Thoracic aorta (tissue), 2 donors: ENCODE measurements at regions not wholly inside any gene's neighbourhood (a gene's known extent, or its start where the extent isn't known, plus 50 kb on each side); places are given as distances from the start of the nearest gene placed in this dataset.

ENCODE experiments used
- ATAC-seq: fragments of 150-250 bp; one replicate; pipeline ENCODE4 v1.8.0; 2017; ENCODE audit warnings: low read depth; ENCODE audit not compliant: insufficient number of reproducible peaks, low FRiP score
- DNase-seq: peaks from one replicate; pipeline ENCODE4 v3.0.0-alpha.2; 2020; ENCODE audit warnings: low spot score
- H3K27ac ChIP-seq, 2 donors: fragments of 200-600 bp; sonication (generic); 1 replicate in 1 of 2; 2 replicates in 1 of 2; pipeline ENCODE4 v1.5.1; 2016; ENCODE audit warnings: mild to moderate bottlenecking in 2 of 2, moderate library complexity in 2 of 2
- H3K27me3 ChIP-seq: fragments of 200-600 bp; sonication (generic); replicated peaks from 2 replicates; pipeline ENCODE4 v1.6.0; 2016; ENCODE audit warnings: mild to moderate bottlenecking; ENCODE audit not compliant: insufficient read depth
- H3K36me3 ChIP-seq: fragments of 200-600 bp; sonication (generic); one replicate; pipeline ENCODE4 v1.5.1; 2016
- H3K4me1 ChIP-seq, 2 donors: fragments of 200-600 bp; sonication (generic); 1 replicate in 1 of 2; 2 replicates in 1 of 2; pipeline versions ENCODE4 v1.5.1 to v1.6.0; 2016; ENCODE audit warnings: low read depth in 2 of 2, mild to moderate bottlenecking in 1 of 2; ENCODE audit not compliant: control insufficient read depth in 1 of 2
- H3K4me3 ChIP-seq: fragments of 200-600 bp; sonication (generic); 2 replicates; pipeline ENCODE4 v1.5.1; 2016; ENCODE audit warnings: mild to moderate bottlenecking
- H3K9me3 ChIP-seq: fragments of 200-600 bp; sonication (generic); 2 replicates; pipeline ENCODE4 v1.5.1; 2016
- CTCF ChIP-seq: fragments of 200-600 bp; sonication (generic); IDR thresholded peaks from one replicate; pipeline ENCODE4 v1.5.1; 2019; ENCODE audit warnings: antibody characterized with exemption

DNA sequence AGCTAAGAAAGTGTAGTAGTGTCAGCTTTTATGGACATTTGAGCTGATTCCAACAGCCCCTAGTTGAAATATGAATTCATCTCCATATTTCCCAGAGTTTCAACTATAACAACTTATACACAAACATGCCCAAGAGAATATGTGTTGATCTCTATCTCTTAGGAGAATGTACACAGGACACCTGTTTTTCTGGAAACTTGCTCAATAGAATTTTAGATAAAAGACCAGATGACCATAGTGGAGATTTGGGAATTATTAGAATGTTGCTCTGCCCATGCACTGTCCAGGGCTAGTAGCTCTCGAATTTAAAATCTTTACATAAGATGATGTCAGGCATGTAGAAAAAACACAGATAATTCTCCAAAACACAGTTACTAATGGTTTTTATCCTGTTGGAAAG is 162.3 kb upstream of the VRK2 start:
- DNase-seq, result no peak
- no peak for ATAC-seq
- no peak overlapping the region for H3K27ac ChIP-seq
- TF ChIP-seq CTCF, result no peak
- H3K9me3 ChIP-seq, result no peaks in the 10 kb centered on the region
- H3K4me1 ChIP-seq, result no peaks in the 10 kb centered on the region
- H3K27me3 ChIP-seq, result no peaks in the 10 kb centered on the region
- H3K36me3 ChIP-seq, result no peaks in the 10 kb centered on the region
- H3K4me3 ChIP-seq, result no peak overlapping the region

- no peak for ATAC-seq
These were observed 160.9 kb upstream of the VRK2 start for GRCh38 chr2:57885742-57886141.

GRCh38 chr2:57886161-57886786 is 160.3 kb upstream of the VRK2 start:
- Histone ChIP-seq H3K4me3 (no peak overlapping the region), H3K4me1 (no peaks in the 10 kb centered on the region), H3K36me3 (no peaks in the 10 kb centered on the region), H3K27ac (no peak overlapping the region), H3K27me3 (no peaks in the 10 kb centered on the region), H3K9me3 (no peaks in the 10 kb centered on the region)
- TF ChIP-seq CTCF, result no peak
- no peak for ATAC-seq
- no peak for DNase-seq

More at GRCh38 chr2:57885742-57886141, 160.9 kb upstream of the VRK2 start:
- Histone ChIP-seq H3K27me3 (no peaks in the 10 kb centered on the region), H3K36me3 (no peaks in the 10 kb centered on the region), H3K27ac (no peak overlapping the region), H3K4me1 (no peaks in the 10 kb centered on the region), H3K9me3 (no peaks in the 10 kb centered on the region), H3K4me3 (no peak overlapping the region)
- DNase-seq, result no peak
- no peak for TF ChIP-seq CTCF

DNA sequence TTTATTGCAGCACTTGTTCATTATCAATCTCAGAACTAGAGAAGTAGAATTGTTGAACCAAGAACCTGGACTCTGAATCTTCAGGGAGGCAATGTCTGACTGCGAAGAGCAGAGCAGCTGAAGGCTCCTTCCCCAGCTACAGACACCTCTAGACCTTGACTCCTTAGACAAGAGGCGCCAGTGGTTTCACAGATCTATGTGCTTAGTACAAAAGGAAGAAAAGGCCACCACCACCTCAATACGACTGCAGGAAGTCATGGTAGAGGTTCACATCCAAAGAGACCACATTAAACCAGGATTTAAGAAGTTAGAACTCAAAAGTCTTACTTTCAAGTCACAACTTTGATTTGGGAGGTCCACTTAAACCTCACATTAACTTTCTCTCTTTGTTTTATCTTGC is 158.1 kb upstream of the VRK2 start:
- no peak for DNase-seq
- Histone ChIP-seq H3K27me3 (no peaks in the 10 kb centered on the region), H3K4me3 (no peak overlapping the region), H3K9me3 (no peaks in the 10 kb centered on the region), H3K36me3 (no peaks in the 10 kb centered on the region), H3K4me1 (no peaks in the 10 kb centered on the region), H3K27ac (no peak overlapping the region)
- ATAC-seq, result no peak
- TF ChIP-seq CTCF, result no peak

GRCh38 chr2:57890464-57890863 is 156.1 kb upstream of the VRK2 start:
- Histone ChIP-seq H3K27me3 (no peaks in the 10 kb centered on the region), H3K4me1 (no peaks in the 10 kb centered on the region), H3K4me3 (no peak overlapping the region), H3K9me3 (no peaks in the 10 kb centered on the region), H3K27ac (no peak overlapping the region), H3K36me3 (no peaks in the 10 kb centered on the region)
- no peak for DNase-seq
- TF ChIP-seq CTCF, result no peak
- ATAC-seq, result no peak
